ENCODE measurements at regions not wholly inside any gene's neighbourhood (a gene's known extent, or its start where the extent isn't known, plus 50 kb on each side); places are given as distances from the start of the nearest gene placed in this dataset.
"Not testable (repeated sequence)": the region's sequence is repeated elsewhere in the genome, so short reads cannot be mapped to it uniquely, and the experiment has no call there.

- in situ Hi-C loops (cut with HindIII; ENCODE audit: low sequenced_read_pairs), result not testable (repeated sequence)
Observed at GRCh38 chrX:131696989-131697388, 153.1 kb downstream of the OR13H1 start.

- in situ Hi-C loops (cut with HindIII; ENCODE audit: low sequenced_read_pairs), result no loop called here
Observed at GRCh38 chrX:131703646-131704045, 159.8 kb downstream of the OR13H1 start.

- in situ Hi-C loops (cut with HindIII; ENCODE audit: low sequenced_read_pairs), result no loop called here
Observed at GRCh38 chrX:131704136-131704695, 160.3 kb downstream of the OR13H1 start.

GRCh38 chrX:131709553-131709952 is 165.7 kb downstream of the OR13H1 start:
- in situ Hi-C loops (cut with HindIII; ENCODE audit: low sequenced_read_pairs), result no loop called here

DNA sequence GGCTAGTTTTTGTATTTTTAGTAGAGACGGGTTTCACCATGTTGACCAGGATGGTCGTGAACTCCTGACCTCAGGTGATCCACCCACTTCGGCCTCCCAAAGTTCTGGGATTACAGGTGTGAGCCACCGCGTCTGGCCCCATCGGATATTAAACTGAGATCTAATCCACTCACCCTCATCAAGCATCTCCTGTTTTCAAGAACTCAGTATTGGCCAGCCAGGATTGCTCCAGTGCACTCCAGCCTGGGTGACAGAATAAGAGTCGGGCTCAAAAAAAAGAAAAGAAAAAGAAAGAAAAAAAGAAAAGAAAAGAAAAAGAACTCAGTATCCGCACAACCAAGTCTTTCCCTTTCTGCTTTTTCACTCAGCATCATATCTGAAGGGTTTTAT is 167.6 kb downstream of the OR13H1 start:
- in situ Hi-C loops (cut with HindIII; ENCODE audit: low sequenced_read_pairs), result no loop called here

- in situ Hi-C loops (cut with HindIII; ENCODE audit: low sequenced_read_pairs), result no loop called here
Observed at GRCh38 chrX:131723646-131724045, 179.8 kb downstream of the OR13H1 start.

DNA sequence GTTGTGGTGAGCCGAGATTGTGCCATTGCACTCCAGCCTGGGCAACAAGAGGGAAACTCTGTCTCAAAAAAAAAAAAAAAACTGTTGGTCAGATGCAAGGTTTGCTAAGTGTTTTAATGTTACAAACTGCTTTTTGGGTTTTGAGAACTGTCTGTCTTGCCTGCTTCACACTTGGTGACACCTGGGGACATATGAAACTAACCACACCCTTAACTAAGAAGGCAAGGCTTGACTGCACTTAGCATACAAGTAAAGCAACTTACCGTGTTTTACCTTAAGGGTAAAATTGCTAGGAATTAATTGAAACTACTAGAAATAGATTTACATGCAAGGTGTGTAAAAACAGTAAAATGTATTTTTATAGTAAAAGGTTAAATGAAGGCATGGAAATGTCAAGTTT is 180.4 kb downstream of the OR13H1 start:
- in situ Hi-C loops (cut with HindIII; ENCODE audit: low sequenced_read_pairs), result no loop called here

- in situ Hi-C loops (cut with HindIII; ENCODE audit: low sequenced_read_pairs), result no loop called here
Observed at GRCh38 chrX:131725001-131725654, 181.3 kb downstream of the OR13H1 start.

GRCh38 chrX:131727778-131728177 is 183.9 kb downstream of the OR13H1 start:
- in situ Hi-C loops (cut with HindIII; ENCODE audit: low sequenced_read_pairs), result no loop called here

GRCh38 chrX:131728295-131729145 is 184.6 kb downstream of the OR13H1 start:
- in situ Hi-C loops (cut with HindIII; ENCODE audit: low sequenced_read_pairs), result no loop called here

- in situ Hi-C loops (cut with HindIII; ENCODE audit: low sequenced_read_pairs), result no loop called here
Observed at GRCh38 chrX:131729295-131729694, 185.4 kb downstream of the OR13H1 start.

DNA sequence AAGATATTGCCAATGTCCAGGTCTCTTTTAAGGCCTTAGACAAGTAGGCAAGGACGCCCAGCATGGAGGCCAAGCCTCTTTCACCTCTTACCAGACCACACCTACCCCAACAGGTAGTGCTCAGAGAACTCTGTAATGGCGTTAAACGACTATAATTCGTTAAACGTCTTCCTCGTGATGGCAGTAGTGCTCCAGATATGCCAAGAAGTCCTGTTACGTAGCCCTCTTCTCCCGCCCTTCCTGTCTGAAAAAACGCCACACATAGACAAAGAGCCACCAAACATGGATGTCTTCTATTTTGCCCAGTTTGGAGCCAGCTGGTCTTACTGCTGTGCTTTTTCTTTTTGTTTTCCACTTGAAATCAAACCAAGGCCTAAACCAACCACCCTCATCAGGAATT is 190.7 kb downstream of the OR13H1 start:
- in situ Hi-C loops (cut with HindIII; ENCODE audit: low sequenced_read_pairs), result no loop called here

DNA sequence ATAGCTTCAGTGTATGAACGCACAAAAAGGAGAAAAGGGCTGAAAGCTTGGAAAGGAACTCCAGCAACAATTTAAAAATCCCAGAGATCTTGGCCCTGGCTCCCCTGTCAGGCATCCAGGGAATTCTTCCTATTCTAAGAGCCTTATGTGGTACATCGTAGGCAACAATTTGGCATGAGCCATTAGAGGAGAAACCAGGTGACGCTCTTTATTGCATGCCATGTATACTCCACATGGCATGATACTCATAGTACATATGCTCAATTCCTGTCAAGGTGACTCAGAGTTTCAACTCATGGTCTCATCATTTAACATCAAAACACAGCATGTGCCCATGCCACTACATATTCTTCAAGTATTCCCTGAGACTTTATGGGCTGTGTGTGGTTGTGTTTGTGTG is 191.3 kb downstream of the OR13H1 start:
- in situ Hi-C loops (cut with HindIII; ENCODE audit: low sequenced_read_pairs), result no loop called here

DNA sequence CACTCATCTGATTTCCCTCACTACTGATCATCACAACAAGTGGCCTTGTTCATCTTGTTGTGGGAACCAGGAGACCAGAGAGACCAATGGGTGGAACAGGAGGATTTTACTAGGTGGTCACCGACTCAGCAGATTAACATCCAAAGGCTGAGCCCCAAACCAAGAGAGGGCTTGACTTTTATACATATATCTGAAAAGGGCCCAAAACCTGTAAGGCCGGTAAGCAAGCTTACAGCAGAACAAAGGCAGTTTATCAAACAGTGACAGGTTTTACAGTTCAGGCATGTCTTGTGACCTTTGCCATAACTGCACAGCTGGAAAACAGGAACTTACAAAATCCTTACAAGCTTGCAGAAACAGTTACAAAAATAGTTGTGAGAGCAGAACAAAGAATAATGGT is 195.9 kb downstream of the OR13H1 start:
- in situ Hi-C loops (cut with HindIII; ENCODE audit: low sequenced_read_pairs), result no loop called here

- in situ Hi-C loops (cut with HindIII; ENCODE audit: low sequenced_read_pairs), result no loop called here
Observed at GRCh38 chrX:131741103-131741581, 197.3 kb downstream of the OR13H1 start.

DNA sequence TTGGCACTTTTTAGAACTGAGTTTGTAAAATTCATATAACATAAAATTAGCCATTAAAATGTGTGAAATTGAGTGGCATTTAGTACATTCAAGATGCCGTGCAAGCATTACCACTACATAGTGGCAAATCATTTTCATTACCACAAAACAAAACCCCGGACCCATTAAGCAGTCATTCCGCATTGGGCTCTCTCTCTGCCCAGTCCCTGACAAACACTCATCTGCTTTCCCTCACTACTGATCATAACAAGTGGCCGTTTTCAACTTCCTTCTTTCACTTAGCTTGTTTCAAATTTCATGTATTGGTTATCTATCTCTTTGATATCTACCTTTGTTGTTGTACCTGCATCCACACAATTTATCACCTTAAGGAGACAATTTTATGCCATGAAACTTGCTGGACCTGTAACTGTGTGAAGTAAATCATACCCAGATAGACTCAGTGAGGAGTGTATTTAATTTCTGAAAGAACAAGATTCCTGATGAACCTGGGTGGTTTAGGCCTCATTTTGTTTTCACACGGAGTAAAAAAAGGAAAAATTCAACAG is 202.1 kb downstream of the OR13H1 start:
- in situ Hi-C loops (cut with HindIII; ENCODE audit: low sequenced_read_pairs), result no loop called here

DNA sequence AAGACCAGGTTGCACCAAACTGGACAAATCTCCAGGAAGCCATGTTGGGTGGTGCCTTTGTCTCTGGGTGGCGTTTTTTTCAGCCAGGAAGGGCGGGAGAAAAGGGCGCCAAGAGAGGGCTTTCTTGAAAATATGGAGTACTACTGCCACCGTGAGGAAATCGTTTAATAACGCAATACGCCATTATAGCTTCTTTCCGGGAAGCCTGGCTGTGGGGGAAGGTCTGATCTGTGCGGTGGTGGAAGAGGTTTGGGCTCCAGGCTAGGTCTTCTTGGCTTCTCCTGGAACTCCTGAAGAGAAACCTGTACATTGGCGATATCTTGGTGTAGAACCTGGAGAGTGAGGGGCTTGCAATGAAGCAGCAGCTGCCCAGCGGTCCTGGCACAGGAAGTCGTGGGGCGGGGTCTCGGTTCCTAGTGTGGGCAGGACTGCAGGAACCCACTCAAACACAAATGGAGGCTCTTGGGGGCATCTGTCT is 202.7 kb downstream of the OR13H1 start:
- in situ Hi-C loops (cut with HindIII; ENCODE audit: low sequenced_read_pairs), result no loop called here

DNA sequence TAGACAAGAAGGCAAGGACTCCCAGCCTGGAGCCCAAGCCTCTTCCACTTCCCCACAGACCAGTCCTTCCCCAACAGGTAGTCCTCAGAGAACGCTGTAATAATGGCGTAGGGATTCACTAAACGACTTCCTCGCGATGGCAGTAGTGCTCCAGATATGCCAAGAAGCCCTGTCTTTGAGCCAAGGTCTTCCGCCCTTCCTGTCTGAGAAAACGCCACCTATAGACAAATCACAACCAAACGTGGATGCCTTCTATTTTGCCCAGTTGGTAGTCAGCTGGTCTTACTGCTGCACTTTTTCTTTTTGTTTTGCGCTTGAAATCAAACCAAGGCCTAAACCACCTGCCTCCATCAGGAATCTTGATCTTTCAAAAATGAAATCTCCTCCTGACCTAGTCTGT is 203.3 kb downstream of the OR13H1 start:
- in situ Hi-C loops (cut with HindIII; ENCODE audit: low sequenced_read_pairs), result no loop called here

GRCh38 chrX:131752493-131753198 is 208.8 kb downstream of the OR13H1 start:
- in situ Hi-C loops (cut with HindIII; ENCODE audit: low sequenced_read_pairs), result no loop called here

DNA sequence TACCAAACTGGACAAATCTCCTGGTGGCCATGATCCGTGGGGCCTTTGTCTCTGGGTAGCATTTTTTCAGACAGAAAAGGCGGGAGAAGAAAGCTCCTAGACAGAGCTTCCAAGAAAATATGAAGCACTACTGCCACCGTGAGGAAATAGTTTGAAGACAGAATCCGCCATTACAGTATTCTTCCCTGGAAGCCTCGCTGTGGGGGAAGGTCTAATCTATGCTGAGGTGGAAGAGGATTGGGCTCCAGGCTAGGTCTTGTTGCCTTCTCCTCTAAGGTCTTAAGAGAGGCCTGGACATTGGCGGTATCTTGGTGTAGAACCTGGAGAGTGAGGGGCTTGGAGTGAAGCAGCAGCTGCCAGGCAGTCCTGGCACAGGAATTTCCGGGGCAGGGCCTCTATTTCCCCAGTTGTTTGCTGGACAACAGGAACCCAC is 218.9 kb downstream of the OR13H1 start:
- in situ Hi-C loops (cut with HindIII; ENCODE audit: low sequenced_read_pairs), result no loop called here

GRCh38 chrX:131763674-131764073 is 219.8 kb downstream of the OR13H1 start:
- in situ Hi-C loops (cut with HindIII; ENCODE audit: low sequenced_read_pairs), result no loop called here
